ENCODE measurements at regions not wholly inside any gene's neighbourhood (a gene's known extent, or its start where the extent isn't known, plus 50 kb on each side); places are given as distances from the start of the nearest gene placed in this dataset.

- Histone ChIP-seq H3K4me3 (no peak overlapping the region), H3K9ac (ENCODE audit: insufficient read length) (no peak overlapping the region), H3K27ac (no peak overlapping the region), H3K36me3 (ENCODE audit: insufficient read depth, low read length) (no peaks in the 10 kb centered on the region), H3K9me3 (ENCODE audit: low read depth, low read length) (no peaks in the 10 kb centered on the region; the same call in 1 of the 2 replicates)
- TF ChIP-seq FOXP2 (optimal IDR thresholded peaks at IDR 0.05; ENCODE audit: control extremely low read depth, extremely low read length, insufficient read depth), result no peak
- DNase-seq (ENCODE audit: low read depth, low spot score), result peak; percentile 74
Measured at GRCh38 chr9:73081979-73082657, 69.5 kb upstream of the ANXA1 start.

DNA sequence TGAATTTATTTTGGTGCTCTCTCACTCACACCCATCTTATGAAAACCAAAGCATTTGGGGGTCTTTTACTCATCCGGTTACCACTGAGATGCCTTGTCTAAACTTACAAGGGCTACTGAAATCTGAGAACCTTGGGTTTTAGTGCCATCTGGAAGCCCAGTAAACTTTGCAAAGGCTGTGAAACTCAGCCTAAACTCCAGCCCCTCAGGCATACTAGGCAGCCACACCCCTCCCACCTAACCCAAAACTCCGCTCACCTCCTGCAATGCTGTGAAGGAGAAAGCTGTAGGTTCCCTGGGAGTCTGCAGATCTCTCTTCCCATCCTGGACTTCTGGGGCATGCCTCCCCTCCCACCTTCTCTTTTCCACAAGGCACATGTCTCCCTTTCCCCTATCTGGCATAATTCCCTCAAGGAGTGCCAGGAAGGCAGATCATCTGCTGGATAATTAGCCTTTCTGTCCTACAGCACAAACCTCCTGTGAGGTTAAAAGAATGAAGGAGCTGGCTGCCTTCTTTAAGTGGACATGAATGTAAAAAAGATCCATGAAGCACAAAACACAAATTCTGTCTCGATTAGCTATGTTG, 71.5 kb upstream of the ANXA1 start:
- H3K9ac ChIP-seq (ENCODE audit: insufficient read length), result no peak overlapping the region
- DNase-seq (ENCODE audit: low read depth, low spot score), result no peak
- no peak overlapping the region for H3K4me3 ChIP-seq
- TF ChIP-seq EZH2 (IDR thresholded peaks at IDR 0.05), result no peak
- TF ChIP-seq POLR2AphosphoS5 (IDR thresholded peaks at IDR 0.05; ENCODE audit: borderline replicate concordance, low read depth, low read length), result no peak
- TF ChIP-seq FOXP2 (optimal IDR thresholded peaks at IDR 0.05; ENCODE audit: control extremely low read depth, extremely low read length, insufficient read depth), result no peak
- no peaks in the 10 kb centered on the region for H3K9me3 ChIP-seq (ENCODE audit: low read depth, low read length)
- H3K27ac ChIP-seq, result no peak overlapping the region
- H3K36me3 ChIP-seq (ENCODE audit: insufficient read depth, low read length), result no peaks in the 10 kb centered on the region

GRCh38 chr9:73079326-73079725, 72.3 kb upstream of the ANXA1 start:
- Histone ChIP-seq H3K27ac (no peak overlapping the region), H3K9ac (ENCODE audit: insufficient read length) (no peak overlapping the region), H3K4me3 (no peak overlapping the region), H3K9me3 (ENCODE audit: low read depth, low read length) (no peaks in the 10 kb centered on the region; the same call in 1 of the 2 replicates), H3K36me3 (ENCODE audit: insufficient read depth, low read length) (no peaks in the 10 kb centered on the region)
- TF ChIP-seq EZH2 (IDR thresholded peaks at IDR 0.05), result no peak
- no peak for TF ChIP-seq POLR2AphosphoS5 (IDR thresholded peaks at IDR 0.05; ENCODE audit: borderline replicate concordance, low read depth, low read length)
- TF ChIP-seq FOXP2 (optimal IDR thresholded peaks at IDR 0.05; ENCODE audit: control extremely low read depth, extremely low read length, insufficient read depth), result no peak
- DNase-seq (ENCODE audit: low read depth, low spot score), result no peak

- no peak overlapping the region for H3K4me3 ChIP-seq
- H3K27ac ChIP-seq, result no peak overlapping the region
- H3K36me3 ChIP-seq (ENCODE audit: insufficient read depth, low read length), result no peaks in the 10 kb centered on the region
- no peaks in the 10 kb centered on the region; the same call in 1 of the 2 replicates for H3K9me3 ChIP-seq (ENCODE audit: low read depth, low read length)
- no peak overlapping the region for H3K9ac ChIP-seq (ENCODE audit: insufficient read length)
- DNase-seq (ENCODE audit: low read depth, low spot score), result no peak
- TF ChIP-seq FOXP2 (optimal IDR thresholded peaks at IDR 0.05; ENCODE audit: control extremely low read depth, extremely low read length, insufficient read depth) (no peak), POLR2AphosphoS5 (IDR thresholded peaks at IDR 0.05; ENCODE audit: borderline replicate concordance, low read depth, low read length) (no peak), EZH2 (IDR thresholded peaks at IDR 0.05) (no peak)
Measured at GRCh38 chr9:73077625-73078030, 74.0 kb upstream of the ANXA1 start.

GRCh38 chr9:73076970-73077369, 74.7 kb upstream of the ANXA1 start:
- TF ChIP-seq EZH2 (IDR thresholded peaks at IDR 0.05) (no peak), FOXP2 (optimal IDR thresholded peaks at IDR 0.05; ENCODE audit: control extremely low read depth, extremely low read length, insufficient read depth) (no peak), POLR2AphosphoS5 (IDR thresholded peaks at IDR 0.05; ENCODE audit: borderline replicate concordance, low read depth, low read length) (no peak)
- H3K9me3 ChIP-seq (ENCODE audit: low read depth, low read length), result no peaks in the 10 kb centered on the region; the same call in 1 of the 2 replicates
- H3K27ac ChIP-seq, result no peak overlapping the region
- H3K36me3 ChIP-seq (ENCODE audit: insufficient read depth, low read length), result no peaks in the 10 kb centered on the region
- H3K4me3 ChIP-seq, result no peak overlapping the region
- H3K9ac ChIP-seq (ENCODE audit: insufficient read length), result no peak overlapping the region
- DNase-seq (ENCODE audit: low read depth, low spot score), result no peak

DNA sequence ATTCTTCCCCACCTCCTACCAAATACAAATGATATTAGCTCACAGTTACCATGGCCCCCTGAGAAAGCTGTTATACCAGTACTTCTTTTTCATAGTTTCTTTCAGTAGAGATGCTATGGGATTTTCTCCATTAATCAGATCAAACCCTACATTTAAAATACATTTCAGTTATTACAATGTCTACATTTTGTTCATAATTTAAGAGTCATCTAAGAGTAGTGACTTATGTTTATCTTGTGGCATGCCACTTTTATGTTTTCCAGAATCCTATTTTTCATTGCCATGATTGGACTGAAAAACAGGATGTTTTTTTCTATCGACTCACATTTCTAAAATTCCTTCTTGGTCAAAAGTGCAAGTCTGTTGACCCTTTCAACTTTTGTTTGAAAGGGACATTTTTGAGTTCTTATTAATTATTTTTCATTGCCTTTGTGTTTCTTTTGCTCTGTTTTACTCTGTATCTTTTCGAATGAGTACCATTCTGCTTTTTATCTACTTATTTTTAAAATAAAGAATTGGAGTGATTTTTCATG, 77.4 kb upstream of the ANXA1 start:
- H3K36me3 ChIP-seq (ENCODE audit: insufficient read depth, low read length), result no peaks in the 10 kb centered on the region
- TF ChIP-seq POLR2AphosphoS5 (IDR thresholded peaks at IDR 0.05; ENCODE audit: borderline replicate concordance, low read depth, low read length), result no peak
- TF ChIP-seq FOXP2 (optimal IDR thresholded peaks at IDR 0.05; ENCODE audit: control extremely low read depth, extremely low read length, insufficient read depth), result no peak
- TF ChIP-seq EZH2 (IDR thresholded peaks at IDR 0.05), result no peak
- H3K9me3 ChIP-seq (ENCODE audit: low read depth, low read length), result no peaks in the 10 kb centered on the region; the same call in 1 of the 2 replicates
- no peak overlapping the region for H3K9ac ChIP-seq (ENCODE audit: insufficient read length)
- DNase-seq (ENCODE audit: low read depth, low spot score), result no peak
- no peak overlapping the region for H3K27ac ChIP-seq
- no peak overlapping the region for H3K4me3 ChIP-seq

DNA sequence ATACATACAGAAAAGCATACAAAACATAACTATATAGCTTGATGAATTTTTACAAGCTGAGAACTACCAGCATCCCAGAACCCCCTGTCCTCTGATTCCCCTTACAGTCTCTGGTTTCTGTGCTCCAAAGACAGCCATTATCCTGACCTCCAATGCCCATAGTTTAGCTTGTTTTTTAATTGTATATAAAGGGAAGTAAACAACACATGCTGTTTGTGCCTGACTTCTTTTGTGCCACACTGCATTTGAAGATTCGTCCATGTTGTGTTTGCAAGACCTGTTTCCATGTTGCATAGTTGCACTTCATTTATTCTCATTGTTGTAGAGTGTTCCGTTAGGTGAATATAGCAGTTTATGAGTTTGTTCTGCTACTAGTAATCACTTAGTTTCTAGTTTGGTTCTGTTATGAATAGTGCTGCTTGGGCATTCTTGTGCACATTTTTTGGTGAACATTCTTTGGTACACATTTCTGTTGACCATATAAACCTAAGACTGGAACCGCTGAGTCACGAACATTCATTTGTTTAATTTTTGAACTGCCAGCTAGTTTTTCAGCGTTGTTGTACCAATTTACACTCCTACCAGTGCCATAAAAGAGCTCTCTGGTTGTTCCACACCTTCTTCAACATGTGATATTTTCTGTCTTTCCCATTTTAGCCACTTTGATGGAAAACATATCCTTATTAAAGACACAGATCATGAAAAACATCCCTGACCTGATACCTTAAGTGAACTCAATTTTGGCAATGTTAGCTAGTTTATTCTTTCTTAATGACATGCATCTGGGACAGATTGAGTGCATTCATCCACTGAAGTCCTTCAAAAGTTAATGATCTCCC, 78.1 kb upstream of the ANXA1 start:
- no peak for TF ChIP-seq POLR2AphosphoS5 (IDR thresholded peaks at IDR 0.05; ENCODE audit: borderline replicate concordance, low read depth, low read length)
- no peak for TF ChIP-seq EZH2 (IDR thresholded peaks at IDR 0.05)
- TF ChIP-seq FOXP2 (optimal IDR thresholded peaks at IDR 0.05; ENCODE audit: control extremely low read depth, extremely low read length, insufficient read depth), result no peak
- Histone ChIP-seq H3K4me3 (no peak overlapping the region), H3K27ac (no peak overlapping the region), H3K9me3 (ENCODE audit: low read depth, low read length) (no peaks in the 10 kb centered on the region; the same call in 1 of the 2 replicates), H3K36me3 (ENCODE audit: insufficient read depth, low read length) (no peaks in the 10 kb centered on the region), H3K9ac (ENCODE audit: insufficient read length) (no peak overlapping the region)
- DNase-seq (ENCODE audit: low read depth, low spot score), result no peak

DNA sequence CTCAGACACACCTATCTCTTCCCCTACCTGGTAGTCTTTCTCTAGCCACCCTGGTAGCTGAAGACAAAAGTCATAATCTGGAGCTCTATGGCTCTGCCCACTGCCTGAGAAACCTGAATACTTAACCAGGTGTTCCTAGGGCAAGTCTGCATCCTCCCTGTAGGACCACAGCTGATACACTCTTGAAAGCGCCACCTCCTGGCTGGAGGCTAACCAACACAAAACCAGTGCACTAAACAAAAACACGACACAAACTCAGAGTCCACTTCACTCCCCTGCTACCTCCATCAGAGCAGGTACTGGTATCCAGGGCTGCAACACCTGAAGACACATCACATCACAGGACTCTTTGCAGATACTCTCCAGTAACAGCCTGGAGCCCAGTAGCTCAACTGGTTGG, 84.6 kb upstream of the ANXA1 start:
- H3K36me3 ChIP-seq (ENCODE audit: insufficient read depth, low read length), result no peaks in the 10 kb centered on the region
- no peak overlapping the region for H3K4me3 ChIP-seq
- no peak for DNase-seq (ENCODE audit: low read depth, low spot score)
- H3K9ac ChIP-seq (ENCODE audit: insufficient read length), result no peak overlapping the region
- H3K9me3 ChIP-seq (ENCODE audit: low read depth, low read length), result no peaks in the 10 kb centered on the region
- TF ChIP-seq EZH2 (IDR thresholded peaks at IDR 0.05), result no peak
- no peak for TF ChIP-seq FOXP2 (optimal IDR thresholded peaks at IDR 0.05; ENCODE audit: control extremely low read depth, extremely low read length, insufficient read depth)
- no peak for TF ChIP-seq POLR2AphosphoS5 (IDR thresholded peaks at IDR 0.05; ENCODE audit: borderline replicate concordance, low read depth, low read length)
- no peak overlapping the region for H3K27ac ChIP-seq
